ENCODE measurements at regions not wholly inside any gene's neighbourhood (a gene's known extent, or its start where the extent isn't known, plus 50 kb on each side); places are given as distances from the start of the nearest gene placed in this dataset.

DNA sequence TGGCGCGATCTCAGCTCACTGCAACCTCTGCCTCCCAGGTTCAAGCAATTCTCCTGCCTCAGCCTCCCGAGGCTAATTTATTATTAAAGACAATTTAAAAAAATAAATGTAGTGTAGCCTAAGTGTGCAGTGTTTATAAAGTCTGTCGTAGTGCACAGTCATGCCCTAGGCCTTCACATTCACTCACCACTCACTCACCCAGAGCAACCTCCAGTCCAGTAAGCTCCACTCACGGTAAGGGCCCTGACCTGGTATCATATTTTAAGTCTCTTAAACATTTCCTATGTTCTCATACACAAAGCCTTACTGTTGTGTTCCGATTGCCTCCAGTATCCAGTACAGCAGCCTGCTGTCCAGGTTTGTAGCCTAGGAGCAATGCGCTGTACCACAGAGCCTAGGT, 168.2 kb upstream of the FOXQ1 start:
- Histone ChIP-seq H2AFZ (no peak overlapping the region), H3K79me2 (no peaks in the 10 kb centered on the region), H3K27ac (no peak overlapping the region), H3K4me3 (no peak overlapping the region), H3K36me3 (replicated peaks; ENCODE audit: insufficient read depth, low read depth) (no peaks in the 10 kb centered on the region), H3K27me3 (no peaks in the 10 kb centered on the region), H3K9me2 (replicated peaks; ENCODE audit: insufficient read depth) (no peaks in the 10 kb centered on the region), H4K20me1 (ENCODE audit: insufficient read depth, poor library complexity, severe bottlenecking) (no peaks in the 10 kb centered on the region), H3K4me1 (ENCODE audit: insufficient read depth) (no peaks in the 10 kb centered on the region), H3K9me3 (ENCODE audit: low read depth) (no peaks in the 10 kb centered on the region), H3K4me2 (no peak overlapping the region)
- 83% methylated on average over 7 of the region's 7 CpGs for WGBS (ENCODE audit: low lambda C conversion rate, missing lambda C conversion rate)
- TF ChIP-seq, protein P1, sequence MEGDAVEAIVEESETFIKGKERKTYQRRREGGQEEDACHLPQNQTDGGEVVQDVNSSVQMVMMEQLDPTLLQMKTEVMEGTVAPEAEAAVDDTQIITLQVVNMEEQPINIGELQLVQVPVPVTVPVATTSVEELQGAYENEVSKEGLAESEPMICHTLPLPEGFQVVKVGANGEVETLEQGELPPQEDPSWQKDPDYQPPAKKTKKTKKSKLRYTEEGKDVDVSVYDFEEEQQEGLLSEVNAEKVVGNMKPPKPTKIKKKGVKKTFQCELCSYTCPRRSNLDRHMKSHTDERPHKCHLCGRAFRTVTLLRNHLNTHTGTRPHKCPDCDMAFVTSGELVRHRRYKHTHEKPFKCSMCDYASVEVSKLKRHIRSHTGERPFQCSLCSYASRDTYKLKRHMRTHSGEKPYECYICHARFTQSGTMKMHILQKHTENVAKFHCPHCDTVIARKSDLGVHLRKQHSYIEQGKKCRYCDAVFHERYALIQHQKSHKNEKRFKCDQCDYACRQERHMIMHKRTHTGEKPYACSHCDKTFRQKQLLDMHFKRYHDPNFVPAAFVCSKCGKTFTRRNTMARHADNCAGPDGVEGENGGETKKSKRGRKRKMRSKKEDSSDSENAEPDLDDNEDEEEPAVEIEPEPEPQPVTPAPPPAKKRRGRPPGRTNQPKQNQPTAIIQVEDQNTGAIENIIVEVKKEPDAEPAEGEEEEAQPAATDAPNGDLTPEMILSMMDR (IDR thresholded peaks at IDR 0.05; ENCODE audit: poor library complexity): no peak
- TF ChIP-seq EZH2 (IDR thresholded peaks at IDR 0.05; ENCODE audit: borderline replicate concordance) (no peak), EZH2phosphoT487 (IDR thresholded peaks at IDR 0.05; ENCODE audit: low read depth, severe bottlenecking, unreplicated experiment) (no peak)
- no peak for DNase-seq (ENCODE audit: low spot score)

DNA sequence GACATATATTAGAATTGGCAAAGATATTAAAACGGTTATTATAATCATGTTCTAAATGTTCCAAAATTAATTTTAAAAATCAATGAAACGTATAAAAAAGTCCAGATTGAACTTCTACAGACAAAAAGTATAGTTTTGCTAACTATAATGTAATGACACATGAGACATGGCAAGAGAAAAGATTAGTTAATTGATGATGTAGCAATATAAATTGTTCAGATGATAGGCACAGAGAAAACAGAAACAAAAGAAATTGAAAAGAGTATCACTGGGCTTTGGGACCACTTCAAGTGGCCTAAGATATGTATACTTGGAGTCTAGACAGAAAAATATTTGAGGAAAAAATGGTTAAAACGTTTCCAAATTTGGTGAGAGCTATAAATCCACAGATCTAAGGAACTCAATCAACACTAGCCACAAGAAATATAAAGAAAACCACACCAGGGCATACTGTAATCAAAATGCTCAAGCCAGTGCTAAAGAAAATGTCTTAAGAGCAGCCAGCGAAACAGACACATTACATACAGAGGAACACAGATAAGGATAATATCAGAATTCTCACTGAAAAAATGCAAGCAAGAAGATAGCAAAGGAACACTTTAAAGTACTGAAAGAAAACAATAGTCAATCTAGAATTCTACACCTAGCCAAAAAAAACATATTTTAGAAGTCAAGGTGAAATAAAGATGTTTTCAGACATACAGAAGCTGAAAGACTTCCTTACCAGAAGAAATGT, 172.6 kb upstream of the FOXQ1 start:
- H3K36me3 ChIP-seq (replicated peaks; ENCODE audit: insufficient read depth, low read depth): no peaks in the 10 kb centered on the region
- H3K4me2 ChIP-seq: no peak overlapping the region
- WGBS (ENCODE audit: low lambda C conversion rate, missing lambda C conversion rate): 83% methylated on average over 4 of the region's 4 CpGs
- no peaks in the 10 kb centered on the region for H3K4me1 ChIP-seq (ENCODE audit: insufficient read depth)
- H2AFZ ChIP-seq: no peak overlapping the region
- no peaks in the 10 kb centered on the region for H3K9me2 ChIP-seq (replicated peaks; ENCODE audit: insufficient read depth)
- H3K4me3 ChIP-seq: no peak overlapping the region
- no peaks in the 10 kb centered on the region for H4K20me1 ChIP-seq (ENCODE audit: insufficient read depth, poor library complexity, severe bottlenecking)
- no peaks in the 10 kb centered on the region for H3K9me3 ChIP-seq (ENCODE audit: low read depth)
- no peaks in the 10 kb centered on the region for H3K79me2 ChIP-seq
- no peaks in the 10 kb centered on the region for H3K27me3 ChIP-seq
- DNase-seq (ENCODE audit: low spot score): no peak
- H3K27ac ChIP-seq: no peak overlapping the region
- TF ChIP-seq EZH2phosphoT487 (IDR thresholded peaks at IDR 0.05; ENCODE audit: low read depth, severe bottlenecking, unreplicated experiment) (no peak), EZH2 (IDR thresholded peaks at IDR 0.05; ENCODE audit: borderline replicate concordance) (no peak)
- TF ChIP-seq, protein P1 (IDR thresholded peaks at IDR 0.05; ENCODE audit: poor library complexity): no peak

DNA sequence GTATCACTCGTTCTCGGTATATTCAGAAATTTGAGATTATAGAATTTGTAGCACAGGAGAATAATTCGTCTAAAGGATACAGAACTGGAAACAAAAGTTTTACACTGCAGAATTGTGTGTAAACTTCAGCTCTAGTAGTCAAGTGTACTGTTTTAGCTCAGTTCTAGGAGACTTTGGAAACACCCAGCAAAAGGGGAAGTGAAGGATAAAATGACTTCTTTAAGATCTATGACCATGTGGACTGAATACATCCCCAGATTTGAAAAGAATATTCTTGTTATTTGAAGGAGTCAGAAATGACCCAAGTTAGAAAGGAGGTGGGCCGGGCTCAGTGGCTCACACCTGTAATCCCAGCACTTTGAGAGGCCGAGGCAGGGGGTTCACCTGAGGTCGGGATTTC, 174.0 kb upstream of the FOXQ1 start:
- H2AFZ ChIP-seq: no peak overlapping the region
- peaks cover under 1% of the 10 kb centered on the region for H3K4me1 ChIP-seq (ENCODE audit: insufficient read depth)
- no peak for TF ChIP-seq EZH2 (IDR thresholded peaks at IDR 0.05; ENCODE audit: borderline replicate concordance)
- TF ChIP-seq, protein P1 (IDR thresholded peaks at IDR 0.05; ENCODE audit: poor library complexity): no peak
- no peak for TF ChIP-seq EZH2phosphoT487 (IDR thresholded peaks at IDR 0.05; ENCODE audit: low read depth, severe bottlenecking, unreplicated experiment)
- H3K36me3 ChIP-seq (replicated peaks; ENCODE audit: insufficient read depth, low read depth): no peaks in the 10 kb centered on the region
- DNase-seq (ENCODE audit: low spot score): no peak
- no peaks in the 10 kb centered on the region for H3K9me2 ChIP-seq (replicated peaks; ENCODE audit: insufficient read depth)
- no peaks in the 10 kb centered on the region for H3K27me3 ChIP-seq
- no peak overlapping the region for H3K4me3 ChIP-seq
- H3K9me3 ChIP-seq (ENCODE audit: low read depth): no peaks in the 10 kb centered on the region
- H4K20me1 ChIP-seq (ENCODE audit: insufficient read depth, poor library complexity, severe bottlenecking): no peaks in the 10 kb centered on the region
- no peaks in the 10 kb centered on the region for H3K79me2 ChIP-seq
- no peak overlapping the region for H3K4me2 ChIP-seq
- H3K27ac ChIP-seq: no peak overlapping the region
- WGBS (ENCODE audit: low lambda C conversion rate, missing lambda C conversion rate): 93% methylated on average over 6 of the region's 6 CpGs

Measured in hepatocyte (in vitro differentiated cells).